ENCODE measurements at regions not wholly inside any gene's neighbourhood (a gene's known extent, or its start where the extent isn't known, plus 50 kb on each side); places are given as distances from the start of the nearest gene placed in this dataset.
A peak's percentile ranks its signal among the peaks of the same experiment; 100 is the strongest.
"Not testable (repeated sequence)": the region's sequence is repeated elsewhere in the genome, so short reads cannot be mapped to it uniquely, and the experiment has no call there.

GRCh38 chr9:115423646-115424045 lies 305.7 kb upstream of the TNC start:
- Histone ChIP-seq H3K4me1 (ENCODE audit: insufficient read depth, low read length) (no peaks in the 10 kb centered on the region), H2AFZ (ENCODE audit: low read depth, low read length) (no peak overlapping the region), H3K4me3 (ENCODE audit: low read length) (no peak overlapping the region), H3K9me3 (ENCODE audit: low read length) (no peaks in the 10 kb centered on the region), H3K27me3 (ENCODE audit: insufficient read depth, low read length) (no peaks in the 10 kb centered on the region), H3K36me3 (ENCODE audit: insufficient read depth, low read length) (no peaks in the 10 kb centered on the region)

GRCh38 chr9:115425601-115426000 lies 307.6 kb upstream of the TNC start:
- Histone ChIP-seq H3K9me3 (ENCODE audit: low read length) (no peaks in the 10 kb centered on the region), H3K27me3 (ENCODE audit: insufficient read depth, low read length) (no peaks in the 10 kb centered on the region), H3K4me1 (ENCODE audit: insufficient read depth, low read length) (no peaks in the 10 kb centered on the region), H2AFZ (ENCODE audit: low read depth, low read length) (no peak overlapping the region), H3K4me3 (ENCODE audit: low read length) (no peak overlapping the region), H3K36me3 (ENCODE audit: insufficient read depth, low read length) (no peaks in the 10 kb centered on the region)

- no peak overlapping the region for H3K4me3 ChIP-seq (ENCODE audit: low read length)
- H2AFZ ChIP-seq (ENCODE audit: low read depth, low read length): no peak overlapping the region
- H3K4me1 ChIP-seq (ENCODE audit: insufficient read depth, low read length): no peaks in the 10 kb centered on the region
- H3K27me3 ChIP-seq (ENCODE audit: insufficient read depth, low read length): no peaks in the 10 kb centered on the region
- no peaks in the 10 kb centered on the region for H3K36me3 ChIP-seq (ENCODE audit: insufficient read depth, low read length)
- no peaks in the 10 kb centered on the region for H3K9me3 ChIP-seq (ENCODE audit: low read length)
These were observed 319.5 kb upstream of the TNC start for GRCh38 chr9:115437418-115437817.

GRCh38 chr9:115439641-115440040 lies 321.7 kb upstream of the TNC start:
- no peaks in the 10 kb centered on the region for H3K4me1 ChIP-seq (ENCODE audit: insufficient read depth, low read length)
- no peak overlapping the region for H3K4me3 ChIP-seq (ENCODE audit: low read length)
- no peaks in the 10 kb centered on the region for H3K27me3 ChIP-seq (ENCODE audit: insufficient read depth, low read length)
- H3K36me3 ChIP-seq (ENCODE audit: insufficient read depth, low read length): no peaks in the 10 kb centered on the region
- no peaks in the 10 kb centered on the region for H3K9me3 ChIP-seq (ENCODE audit: low read length)
- H2AFZ ChIP-seq (ENCODE audit: low read depth, low read length): no peak overlapping the region

- Histone ChIP-seq H3K4me1 (ENCODE audit: insufficient read depth, low read length) (no peaks in the 10 kb centered on the region), H2AFZ (ENCODE audit: low read depth, low read length) (no peak overlapping the region), H3K9me3 (ENCODE audit: low read length) (no peaks in the 10 kb centered on the region), H3K27me3 (ENCODE audit: insufficient read depth, low read length) (no peaks in the 10 kb centered on the region), H3K36me3 (ENCODE audit: insufficient read depth, low read length) (no peaks in the 10 kb centered on the region), H3K4me3 (ENCODE audit: low read length) (no peak overlapping the region)
These were observed 324.1 kb upstream of the TNC start for GRCh38 chr9:115442054-115442453.

GRCh38 chr9:115443890-115444289 lies 325.9 kb upstream of the TNC start:
- Histone ChIP-seq H3K27me3 (ENCODE audit: insufficient read depth, low read length) (no peaks in the 10 kb centered on the region), H3K4me3 (ENCODE audit: low read length) (no peak overlapping the region), H3K36me3 (ENCODE audit: insufficient read depth, low read length) (no peaks in the 10 kb centered on the region), H3K4me1 (ENCODE audit: insufficient read depth, low read length) (no peaks in the 10 kb centered on the region), H3K9me3 (ENCODE audit: low read length) (no peaks in the 10 kb centered on the region), H2AFZ (ENCODE audit: low read depth, low read length) (no peak overlapping the region)

GRCh38 chr9:115444959-115445358 lies 327.0 kb upstream of the TNC start:
- Histone ChIP-seq H3K4me1 (ENCODE audit: insufficient read depth, low read length) (no peaks in the 10 kb centered on the region), H3K36me3 (ENCODE audit: insufficient read depth, low read length) (no peaks in the 10 kb centered on the region), H3K9me3 (ENCODE audit: low read length) (no peaks in the 10 kb centered on the region), H2AFZ (ENCODE audit: low read depth, low read length) (no peak overlapping the region), H3K27me3 (ENCODE audit: insufficient read depth, low read length) (no peaks in the 10 kb centered on the region), H3K4me3 (ENCODE audit: low read length) (no peak overlapping the region)

- Histone ChIP-seq H3K9me3 (ENCODE audit: low read length) (no peaks in the 10 kb centered on the region), H3K36me3 (ENCODE audit: insufficient read depth, low read length) (no peaks in the 10 kb centered on the region), H3K27me3 (ENCODE audit: insufficient read depth, low read length) (no peaks in the 10 kb centered on the region), H2AFZ (ENCODE audit: low read depth, low read length) (no peak overlapping the region), H3K4me3 (ENCODE audit: low read length) (no peak overlapping the region), H3K4me1 (ENCODE audit: insufficient read depth, low read length) (no peaks in the 10 kb centered on the region)
These were observed 327.7 kb upstream of the TNC start for GRCh38 chr9:115445655-115446054.

GRCh38 chr9:115456515-115456914 lies 338.6 kb upstream of the TNC start:
- Histone ChIP-seq H2AFZ (ENCODE audit: low read depth, low read length) (no peak overlapping the region), H3K27me3 (ENCODE audit: insufficient read depth, low read length) (no peaks in the 10 kb centered on the region), H3K36me3 (ENCODE audit: insufficient read depth, low read length) (no peaks in the 10 kb centered on the region), H3K4me3 (ENCODE audit: low read length) (no peak overlapping the region), H3K4me1 (ENCODE audit: insufficient read depth, low read length) (no peaks in the 10 kb centered on the region), H3K9me3 (ENCODE audit: low read length) (no peaks in the 10 kb centered on the region)

- no peaks in the 10 kb centered on the region for H3K36me3 ChIP-seq (ENCODE audit: insufficient read depth, low read length)
- no peak overlapping the region for H3K4me3 ChIP-seq (ENCODE audit: low read length)
- H3K9me3 ChIP-seq (ENCODE audit: low read length): no peaks in the 10 kb centered on the region
- no peaks in the 10 kb centered on the region for H3K27me3 ChIP-seq (ENCODE audit: insufficient read depth, low read length)
- H2AFZ ChIP-seq (ENCODE audit: low read depth, low read length): no peak overlapping the region
- H3K4me1 ChIP-seq (ENCODE audit: insufficient read depth, low read length): no peaks in the 10 kb centered on the region
These were observed 343.3 kb upstream of the TNC start for GRCh38 chr9:115461280-115461679.

GRCh38 chr9:115462623-115463022 lies 344.7 kb upstream of the TNC start:
- no peak overlapping the region for H3K4me3 ChIP-seq (ENCODE audit: low read length)

GRCh38 chr9:115466756-115467155 lies 348.8 kb upstream of the TNC start:
- Histone ChIP-seq H3K27me3 (ENCODE audit: insufficient read depth, low read length) (no peaks in the 10 kb centered on the region), H3K4me3 (ENCODE audit: low read length) (no peak overlapping the region), H2AFZ (ENCODE audit: low read depth, low read length) (peak overlapping the region; percentile 8), H3K9me3 (ENCODE audit: low read length) (peaks cover 2% of the 10 kb centered on the region), H3K4me1 (ENCODE audit: insufficient read depth, low read length) (no peaks in the 10 kb centered on the region), H3K36me3 (ENCODE audit: insufficient read depth, low read length) (no peaks in the 10 kb centered on the region)

More at GRCh38 chr9:115462623-115463022, 344.7 kb upstream of the TNC start:
- Histone ChIP-seq H3K36me3 (ENCODE audit: insufficient read depth, low read length) (no peaks in the 10 kb centered on the region), H3K27me3 (ENCODE audit: insufficient read depth, low read length) (no peaks in the 10 kb centered on the region), H2AFZ (ENCODE audit: low read depth, low read length) (no peak overlapping the region), H3K9me3 (ENCODE audit: low read length) (no peaks in the 10 kb centered on the region), H3K4me1 (ENCODE audit: insufficient read depth, low read length) (no peaks in the 10 kb centered on the region)

- H3K36me3 ChIP-seq (ENCODE audit: insufficient read depth, low read length): no peaks in the 10 kb centered on the region
- no peak overlapping the region for H3K4me3 ChIP-seq (ENCODE audit: low read length)
- no peak overlapping the region for H2AFZ ChIP-seq (ENCODE audit: low read depth, low read length)
- no peaks in the 10 kb centered on the region for H3K27me3 ChIP-seq (ENCODE audit: insufficient read depth, low read length)
- no peaks in the 10 kb centered on the region for H3K4me1 ChIP-seq (ENCODE audit: insufficient read depth, low read length)
- peaks cover 2% of the 10 kb centered on the region for H3K9me3 ChIP-seq (ENCODE audit: low read length)
These were observed 351.9 kb upstream of the TNC start for GRCh38 chr9:115469841-115470240.

- not testable (repeated sequence) for H3K9me3 ChIP-seq (ENCODE audit: low read length); H3K4me3 ChIP-seq (ENCODE audit: low read length); H3K4me1 ChIP-seq (ENCODE audit: insufficient read depth, low read length); H2AFZ ChIP-seq (ENCODE audit: low read depth, low read length); H3K36me3 ChIP-seq (ENCODE audit: insufficient read depth, low read length); H3K27me3 ChIP-seq (ENCODE audit: insufficient read depth, low read length)
These were observed 355.1 kb upstream of the TNC start for GRCh38 chr9:115473032-115473431.

All from neuron (in vitro differentiated cells).